ENCODE measurements at regions not wholly inside any gene's neighbourhood (a gene's known extent, or its start where the extent isn't known, plus 50 kb on each side); places are given as distances from the start of the nearest gene placed in this dataset.

DNA sequence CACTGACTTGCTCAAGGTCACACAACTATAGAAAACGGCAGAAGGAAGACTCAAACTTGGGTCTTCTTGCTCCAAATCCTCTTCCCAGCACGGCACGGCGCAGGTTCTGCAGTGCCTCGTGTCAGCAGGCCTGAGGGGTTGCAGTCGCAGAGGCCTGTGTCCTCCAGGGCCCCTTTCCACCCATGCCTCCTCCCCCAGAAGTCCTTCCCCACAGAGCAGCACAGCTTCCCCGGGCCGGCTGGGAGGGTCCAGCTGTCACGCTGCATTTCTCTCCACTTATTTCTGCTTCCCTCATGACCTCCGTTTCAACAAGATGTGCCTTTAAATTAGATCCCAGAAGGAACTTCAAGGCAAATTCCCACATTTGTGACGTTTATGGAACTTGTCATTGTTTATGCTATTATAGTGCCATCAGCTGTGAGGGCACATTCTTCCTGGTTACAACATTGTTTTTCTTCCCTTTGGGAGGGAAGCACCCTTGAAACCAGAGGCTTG is 148.4 kb downstream of the C5orf15 start:
- peak in 1 of 3 donors; percentile 24 for DNase-seq
- Histone ChIP-seq H3K27ac (no peak overlapping the region), H3K27me3 (no peaks in the 10 kb centered on the region), H3K4me3 (no peak overlapping the region), H3K36me3 (no peaks in the 10 kb centered on the region), H3K4me1 (peaks cover 0 to 4% (median 0%) of the 10 kb centered on the region in 4 donors), H3K9me3 (no peaks in the 10 kb centered on the region)
- TF ChIP-seq POLR2A (IDR thresholded peaks at IDR 0.05) (no peak), CTCF (IDR thresholded peaks at IDR 0.05) (no peak)

DNA sequence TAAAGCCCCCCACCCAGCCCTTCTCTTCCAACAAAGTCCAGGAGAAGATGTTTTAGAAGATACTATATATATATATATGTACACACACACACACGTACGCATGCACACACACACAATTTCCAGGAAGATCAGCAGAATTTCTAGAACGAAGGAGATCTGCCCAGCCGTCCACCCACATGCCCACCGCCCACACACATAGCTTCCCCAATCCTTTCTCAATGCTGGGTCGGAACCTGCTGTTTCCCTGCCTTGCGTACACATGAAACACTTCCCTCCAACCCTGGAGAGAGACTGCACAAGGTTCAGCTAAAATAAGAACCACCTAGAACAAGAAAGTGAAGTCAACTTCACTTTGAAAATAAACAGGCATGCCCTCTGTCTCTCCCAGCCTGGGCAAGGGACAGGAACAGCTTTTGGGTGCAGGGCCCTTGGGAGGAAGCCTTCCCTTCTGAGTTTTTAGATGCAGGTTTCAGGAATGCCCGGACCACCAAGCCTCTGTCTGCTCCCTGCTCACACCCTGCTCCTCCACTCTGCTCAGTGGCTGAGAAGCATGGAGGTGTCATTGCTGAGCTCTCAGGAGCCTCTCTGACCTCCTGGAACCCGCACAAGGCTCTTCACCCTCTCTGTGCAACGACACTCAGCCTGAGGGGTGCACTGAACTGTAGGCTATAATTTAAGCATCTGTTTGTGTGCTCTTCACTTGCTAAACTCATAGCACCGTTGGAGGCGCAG is 149.4 kb downstream of the C5orf15 start:
- Histone ChIP-seq H3K4me3 (no peak overlapping the region), H3K4me1 (peaks cover 0 to 4% (median 0%) of the 10 kb centered on the region in 4 donors), H3K36me3 (no peaks in the 10 kb centered on the region), H3K27ac (no peak overlapping the region), H3K27me3 (no peaks in the 10 kb centered on the region), H3K9me3 (no peaks in the 10 kb centered on the region)
- TF ChIP-seq CTCF (IDR thresholded peaks at IDR 0.05) (no peak), POLR2A (IDR thresholded peaks at IDR 0.05) (no peak)
- DNase-seq = peak in 1 of 3 donors; percentile 9

DNA sequence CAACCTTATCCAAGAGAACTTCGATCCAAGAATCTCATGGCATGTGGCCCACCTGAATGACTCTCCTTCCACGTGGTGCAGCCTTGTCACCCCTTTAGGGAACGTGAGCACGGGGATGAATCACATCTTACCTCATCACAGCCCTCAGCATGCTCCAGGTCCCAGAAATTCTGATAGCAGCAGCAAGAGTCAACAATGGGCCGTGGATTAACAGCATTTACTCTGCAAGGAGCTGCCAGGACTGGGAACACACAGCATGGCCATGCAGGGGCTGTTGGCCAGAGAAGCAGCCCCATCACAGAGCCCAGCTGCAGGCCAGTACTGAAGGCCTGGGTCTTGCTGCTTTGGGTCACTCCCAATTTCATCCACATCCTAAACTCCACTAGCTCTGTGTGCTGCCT is 150.4 kb downstream of the C5orf15 start:
- Histone ChIP-seq H3K27ac (no peak overlapping the region), H3K4me3 (no peak overlapping the region), H3K4me1 (peaks cover 0 to 4% (median 0%) of the 10 kb centered on the region in 4 donors), H3K27me3 (no peaks in the 10 kb centered on the region), H3K9me3 (no peaks in the 10 kb centered on the region), H3K36me3 (no peaks in the 10 kb centered on the region)
- DNase-seq = peak in 1 of 3 donors; percentile 38
- no peak for TF ChIP-seq POLR2A (IDR thresholded peaks at IDR 0.05)
- TF ChIP-seq CTCF (IDR thresholded peaks at IDR 0.05) = no peak

DNA sequence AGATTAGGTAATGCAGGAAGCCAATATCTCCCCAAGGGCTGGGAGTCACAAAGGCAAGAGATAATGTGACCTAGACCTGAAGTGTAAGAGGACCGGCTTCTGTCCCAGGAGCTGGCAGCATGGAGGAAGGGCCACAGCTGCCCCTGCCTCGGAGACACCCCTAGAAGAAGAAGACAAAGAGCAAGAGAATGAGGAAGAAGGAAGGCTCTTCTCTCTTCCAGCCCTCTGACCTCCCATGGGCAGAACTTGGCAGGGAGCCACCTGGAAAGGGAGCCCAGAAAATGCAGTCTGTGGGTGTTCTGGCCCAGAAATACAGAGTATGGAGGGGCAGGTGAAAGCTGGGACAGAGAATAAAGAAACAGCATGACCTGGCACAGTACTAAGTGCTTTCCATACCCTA is 151.0 kb downstream of the C5orf15 start:
- Histone ChIP-seq H3K36me3 (no peaks in the 10 kb centered on the region), H3K4me1 (peaks cover 0 to 4% (median 0%) of the 10 kb centered on the region in 4 donors), H3K27ac (no peak overlapping the region), H3K4me3 (no peak overlapping the region), H3K27me3 (no peaks in the 10 kb centered on the region), H3K9me3 (no peaks in the 10 kb centered on the region)
- TF ChIP-seq POLR2A (IDR thresholded peaks at IDR 0.05) (no peak), CTCF (IDR thresholded peaks at IDR 0.05) (no peak)
- DNase-seq = peak in 1 of 3 donors; percentile 10

DNA sequence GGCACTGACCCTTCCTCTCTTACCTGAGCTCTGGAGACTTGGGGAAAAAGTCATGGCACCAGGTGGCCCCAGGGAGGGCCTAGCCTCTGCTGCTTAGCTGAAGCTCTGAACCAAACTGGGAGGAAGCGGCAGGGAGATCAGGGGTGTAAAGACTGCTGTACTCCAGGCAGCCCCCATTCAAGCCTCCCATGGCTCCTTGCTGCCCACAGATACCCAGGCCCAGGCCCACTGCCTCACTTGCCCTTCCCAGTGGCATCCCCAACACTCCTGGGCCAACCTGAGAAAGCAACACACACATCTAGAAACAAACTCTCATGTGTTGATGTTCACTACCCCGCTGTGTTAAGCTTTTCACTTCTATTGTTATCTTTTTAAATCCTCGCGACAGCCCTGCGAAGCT is 151.6 kb downstream of the C5orf15 start:
- TF ChIP-seq POLR2A (IDR thresholded peaks at IDR 0.05) (no peak), CTCF (IDR thresholded peaks at IDR 0.05) (no peak)

More for the DNA sequence above, 151.6 kb downstream of the C5orf15 start:
- H3K4me1 ChIP-seq = peaks cover 0 to 4% (median 0%) of the 10 kb centered on the region in 4 donors
- no peak overlapping the region for H3K27ac ChIP-seq
- no peak overlapping the region for H3K4me3 ChIP-seq
- H3K36me3 ChIP-seq = no peaks in the 10 kb centered on the region
- no peak for DNase-seq
- no peaks in the 10 kb centered on the region for H3K27me3 ChIP-seq
- H3K9me3 ChIP-seq = no peaks in the 10 kb centered on the region
